Osteocyte (in vitro differentiated cells): ENCODE measurements at regions not wholly inside any gene's neighbourhood (a gene's known extent, or its start where the extent isn't known, plus 50 kb on each side); places are given as distances from the start of the nearest gene placed in this dataset.

Experiments
- DNase-seq: peaks from one replicate; pipeline ENCODE4 v3.0.0; 2021; ENCODE audit warnings: mixed read lengths; ENCODE audit not compliant: unreplicated experiment; ENCODE audit errors: extremely low spot score
- H3K27ac Mint-ChIP-seq: one replicate; pipeline ENCODE4 v1.8.0; 2021; ENCODE audit warnings: mild to moderate bottlenecking, mixed read lengths; ENCODE audit not compliant: unreplicated experiment
- H3K27me3 Mint-ChIP-seq: one replicate; pipeline ENCODE4 v1.8.0; 2021; ENCODE audit warnings: mixed read lengths; ENCODE audit not compliant: unreplicated experiment
- H3K36me3 Mint-ChIP-seq: one replicate; pipeline ENCODE4 v1.8.0; 2021; ENCODE audit warnings: mixed read lengths; ENCODE audit not compliant: unreplicated experiment
- H3K4me1 Mint-ChIP-seq: one replicate; pipeline ENCODE4 v1.8.0; 2021; ENCODE audit warnings: mixed read lengths; ENCODE audit not compliant: unreplicated experiment
- H3K4me3 Mint-ChIP-seq: one replicate; pipeline ENCODE4 v1.8.0; 2021; ENCODE audit warnings: mild to moderate bottlenecking, moderate library complexity, mixed read lengths; ENCODE audit not compliant: unreplicated experiment
- H3K9me3 Mint-ChIP-seq: one replicate; pipeline ENCODE4 v1.8.0; 2021; ENCODE audit warnings: mixed read lengths; ENCODE audit not compliant: unreplicated experiment
- TF ChIP-seq, protein P1 (sequence below): fragments of 200-600 bp; sonication (generic); IDR thresholded peaks from 2 replicates; pipeline ENCODE4 v1.5.0; 2021; ENCODE audit warnings: antibody characterized with exemption, mild to moderate bottlenecking, moderate library complexity

DNA sequence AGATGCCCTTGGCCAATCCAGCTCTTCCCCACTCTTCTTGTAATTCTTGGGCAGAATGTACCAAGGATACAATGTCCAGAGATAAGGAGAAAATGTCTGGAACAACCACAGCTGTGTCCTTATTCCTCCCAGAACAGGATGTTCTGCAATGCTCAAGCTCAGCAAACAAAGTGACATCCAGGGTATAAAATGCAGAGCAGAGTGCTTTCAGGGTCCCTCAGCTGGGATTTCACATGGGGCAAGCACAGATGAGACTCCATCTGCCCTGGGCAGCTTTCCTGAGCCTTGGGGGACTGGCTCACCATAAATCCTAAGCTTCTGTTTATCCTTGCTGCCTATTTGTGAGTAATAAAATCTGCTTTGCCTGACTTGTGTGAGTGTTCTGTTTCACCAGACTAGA, 127.4 kb downstream of the VAPA start:
- TF ChIP-seq, protein P1, sequence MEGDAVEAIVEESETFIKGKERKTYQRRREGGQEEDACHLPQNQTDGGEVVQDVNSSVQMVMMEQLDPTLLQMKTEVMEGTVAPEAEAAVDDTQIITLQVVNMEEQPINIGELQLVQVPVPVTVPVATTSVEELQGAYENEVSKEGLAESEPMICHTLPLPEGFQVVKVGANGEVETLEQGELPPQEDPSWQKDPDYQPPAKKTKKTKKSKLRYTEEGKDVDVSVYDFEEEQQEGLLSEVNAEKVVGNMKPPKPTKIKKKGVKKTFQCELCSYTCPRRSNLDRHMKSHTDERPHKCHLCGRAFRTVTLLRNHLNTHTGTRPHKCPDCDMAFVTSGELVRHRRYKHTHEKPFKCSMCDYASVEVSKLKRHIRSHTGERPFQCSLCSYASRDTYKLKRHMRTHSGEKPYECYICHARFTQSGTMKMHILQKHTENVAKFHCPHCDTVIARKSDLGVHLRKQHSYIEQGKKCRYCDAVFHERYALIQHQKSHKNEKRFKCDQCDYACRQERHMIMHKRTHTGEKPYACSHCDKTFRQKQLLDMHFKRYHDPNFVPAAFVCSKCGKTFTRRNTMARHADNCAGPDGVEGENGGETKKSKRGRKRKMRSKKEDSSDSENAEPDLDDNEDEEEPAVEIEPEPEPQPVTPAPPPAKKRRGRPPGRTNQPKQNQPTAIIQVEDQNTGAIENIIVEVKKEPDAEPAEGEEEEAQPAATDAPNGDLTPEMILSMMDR: no peak
- H3K36me3 Mint-ChIP-seq: peaks cover 5% of the 10 kb centered on the region
- H3K27ac Mint-ChIP-seq: peak overlapping the region; percentile 43
- H3K9me3 Mint-ChIP-seq: peaks cover 12% of the 10 kb centered on the region
- peaks cover 10% of the 10 kb centered on the region for H3K4me1 Mint-ChIP-seq
- no peak overlapping the region for H3K4me3 Mint-ChIP-seq
- no peaks in the 10 kb centered on the region for H3K27me3 Mint-ChIP-seq
- DNase-seq: no peak

DNA sequence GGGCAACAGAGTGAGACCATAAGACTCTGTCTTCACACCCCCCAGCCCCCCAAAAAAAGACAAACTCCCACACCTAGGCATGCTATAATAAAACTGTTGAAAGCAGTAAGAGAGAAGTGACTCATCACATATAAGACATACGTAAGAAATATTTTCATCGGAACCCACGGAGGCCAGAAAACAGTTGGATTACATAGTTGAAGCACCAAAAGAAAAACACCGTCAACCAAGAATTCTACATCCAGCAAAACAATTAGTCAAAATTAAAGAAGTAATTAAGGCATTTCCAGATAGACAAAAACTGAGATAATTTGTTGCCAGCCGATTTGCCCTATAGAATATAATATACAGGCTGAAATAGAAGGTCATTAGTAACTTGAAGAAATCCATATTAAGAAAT, 128.7 kb downstream of the VAPA start:
- H3K4me1 Mint-ChIP-seq: peaks cover 9% of the 10 kb centered on the region
- TF ChIP-seq, protein P1: no peak
- H3K9me3 Mint-ChIP-seq: peaks cover 12% of the 10 kb centered on the region
- H3K27me3 Mint-ChIP-seq: no peaks in the 10 kb centered on the region
- no peak for DNase-seq
- no peak overlapping the region for H3K27ac Mint-ChIP-seq
- H3K4me3 Mint-ChIP-seq: no peak overlapping the region
- H3K36me3 Mint-ChIP-seq: peaks cover 5% of the 10 kb centered on the region

DNA sequence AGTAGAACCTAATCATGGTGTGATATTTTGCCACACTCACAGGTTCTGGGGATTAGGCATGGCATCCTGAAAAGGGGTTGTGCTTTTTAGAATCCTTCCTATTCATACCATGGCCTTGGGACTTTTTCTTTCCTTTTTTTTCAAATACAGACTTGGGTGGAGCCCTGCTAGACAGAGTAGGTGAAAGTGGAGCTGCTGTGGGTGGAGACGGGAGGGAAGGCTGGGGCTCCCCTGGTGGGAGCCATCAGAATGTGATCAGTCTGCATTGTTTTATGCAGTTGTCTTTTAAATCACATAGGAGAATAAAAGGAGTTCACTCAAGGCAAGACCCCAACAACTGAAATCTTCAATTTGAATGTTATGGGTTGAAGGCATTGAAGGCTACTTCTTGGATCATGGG, 130.2 kb downstream of the VAPA start:
- peaks cover 5% of the 10 kb centered on the region for H3K36me3 Mint-ChIP-seq
- TF ChIP-seq, protein P1: no peak
- H3K27me3 Mint-ChIP-seq: no peaks in the 10 kb centered on the region
- H3K4me3 Mint-ChIP-seq: no peak overlapping the region
- peaks cover 9% of the 10 kb centered on the region for H3K4me1 Mint-ChIP-seq
- H3K27ac Mint-ChIP-seq: no peak overlapping the region
- DNase-seq: no peak
- peaks cover 12% of the 10 kb centered on the region for H3K9me3 Mint-ChIP-seq

DNA sequence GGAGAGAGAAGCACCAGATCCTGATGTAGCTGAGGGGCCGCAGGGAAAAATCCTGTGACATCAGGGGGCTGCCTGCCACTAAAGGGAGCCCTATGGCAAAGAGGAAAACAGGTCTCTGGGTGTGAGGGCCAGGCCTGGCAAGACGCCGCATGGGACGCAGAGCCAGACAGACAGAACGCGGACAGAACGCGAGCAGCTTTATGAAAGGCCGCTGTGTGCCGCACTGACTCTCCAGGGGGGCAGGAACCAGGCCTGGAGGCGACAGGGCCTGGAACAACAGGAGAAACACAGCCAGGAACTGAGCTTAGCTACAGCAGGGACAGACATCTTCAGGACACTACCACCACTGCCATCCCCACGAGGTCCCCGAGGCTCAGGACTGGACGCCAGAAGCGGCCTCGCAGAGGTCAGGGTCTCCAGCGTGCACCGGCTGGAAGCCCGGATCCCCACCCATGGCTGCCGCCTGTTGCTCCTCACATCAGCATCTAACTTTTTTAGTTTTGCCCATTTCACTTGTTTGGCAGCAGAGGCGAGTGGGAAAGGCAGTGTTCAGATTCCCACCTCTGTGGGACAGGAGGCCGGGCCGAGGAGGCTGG, 131.6 kb downstream of the VAPA start:
- H3K9me3 Mint-ChIP-seq: peaks cover 12% of the 10 kb centered on the region
- TF ChIP-seq, protein P1: no peak
- peaks cover 5% of the 10 kb centered on the region for H3K36me3 Mint-ChIP-seq
- H3K27me3 Mint-ChIP-seq: no peaks in the 10 kb centered on the region
- H3K27ac Mint-ChIP-seq: no peak overlapping the region
- H3K4me1 Mint-ChIP-seq: peaks cover 15% of the 10 kb centered on the region
- DNase-seq: no peak
- no peak overlapping the region for H3K4me3 Mint-ChIP-seq

DNA sequence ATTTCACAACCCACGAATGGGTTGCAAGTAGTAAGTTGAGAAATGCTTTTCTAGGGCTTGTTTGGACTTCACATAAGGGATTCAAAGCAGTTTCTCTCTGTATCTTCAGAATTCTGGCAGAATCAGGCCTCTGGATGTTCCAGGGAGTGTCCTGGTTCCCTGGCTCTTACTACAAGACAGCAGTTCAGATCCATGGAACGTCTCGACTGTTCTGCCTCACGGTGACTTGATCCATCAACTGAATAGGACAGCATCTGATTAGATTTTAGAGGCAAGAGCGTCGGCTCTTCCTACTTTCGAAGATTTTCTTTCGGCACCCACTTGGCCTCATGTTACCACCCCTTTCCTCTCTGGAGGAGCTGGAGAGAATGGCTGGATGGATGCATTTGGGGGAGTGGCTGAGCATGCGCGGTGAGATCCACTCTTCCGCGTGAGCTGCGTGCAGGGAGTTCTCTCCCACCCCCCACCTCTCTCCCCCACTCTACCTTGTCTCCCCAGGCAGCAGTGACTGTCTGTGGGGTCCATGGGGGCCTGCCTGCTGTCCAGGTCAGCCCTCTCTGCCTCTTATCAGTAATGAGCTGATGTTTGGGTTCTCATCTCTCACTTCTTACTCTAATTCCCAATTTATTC, 132.5 kb downstream of the VAPA start:
- H3K4me1 Mint-ChIP-seq: peaks cover 13% of the 10 kb centered on the region
- H3K36me3 Mint-ChIP-seq: peaks cover 5% of the 10 kb centered on the region
- TF ChIP-seq, protein P1: no peak
- H3K4me3 Mint-ChIP-seq: no peak overlapping the region
- no peak for DNase-seq
- H3K27me3 Mint-ChIP-seq: no peaks in the 10 kb centered on the region
- peaks cover 12% of the 10 kb centered on the region for H3K9me3 Mint-ChIP-seq
- no peak overlapping the region for H3K27ac Mint-ChIP-seq
